IMR-90 (cell line): ENCODE measurements at regions not wholly inside any gene's neighbourhood (a gene's known extent, or its start where the extent isn't known, plus 50 kb on each side); places are given as distances from the start of the nearest gene placed in this dataset.

Experiments
- CTCF ChIP-seq: conservative IDR thresholded peaks from 2 replicates; pipeline ENCODE4 v1.5.1; 2012; ENCODE audit warnings: mild to moderate bottlenecking, low read depth, low read length, improper control_type of control experiment
- MAZ ChIP-seq: IDR thresholded peaks from 2 replicates; pipeline ENCODE4 v1.6.1; 2012; ENCODE audit warnings: low read depth, mild to moderate bottlenecking, low read length, improper control_type of control experiment, moderate library complexity, borderline replicate concordance
- POLR2A ChIP-seq: IDR thresholded peaks from 2 replicates; pipeline ENCODE4 v1.6.1; 2012; ENCODE audit warnings: mild to moderate bottlenecking, low read depth, low read length
- RCOR1 ChIP-seq: IDR thresholded peaks from 2 replicates; pipeline ENCODE4 v1.6.1; 2012; ENCODE audit warnings: mild to moderate bottlenecking, low read length, improper control_type of control experiment; ENCODE audit not compliant: insufficient replicate concordance

DNA sequence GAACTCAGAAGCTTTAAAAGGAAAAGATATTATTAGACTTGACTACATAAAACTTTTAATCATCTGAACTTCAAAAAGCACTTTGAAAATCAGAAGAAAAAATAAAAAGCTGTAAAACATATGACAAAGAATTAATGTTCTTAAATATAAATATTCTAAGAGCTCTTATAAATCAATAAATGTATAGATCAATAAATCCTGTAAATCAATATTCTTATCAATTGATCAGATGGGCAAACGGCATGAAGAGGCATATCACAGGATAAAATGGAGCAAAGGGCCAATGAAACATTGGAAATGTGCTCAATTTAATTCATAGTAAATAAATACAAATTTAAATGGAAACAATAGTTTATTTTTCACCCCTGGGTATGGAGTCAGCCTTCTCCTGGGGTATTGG is 66.1 kb upstream of the SMYD2 start:
- TF ChIP-seq RCOR1 (no peak), POLR2A (no peak), MAZ (no peak), CTCF (no peak)
